HG03103 (cell line): ENCODE measurements at regions not wholly inside any gene's neighbourhood (a gene's known extent, or its start where the extent isn't known, plus 50 kb on each side); places are given as distances from the start of the nearest gene placed in this dataset.
A peak's percentile ranks its signal among the peaks of the same experiment; 100 is the strongest.

Source experiments
- ATAC-seq: cut with Tn5 transposase; IDR thresholded peaks from one replicate; pipeline ENCODE4 v1.9.1; 2021; ENCODE audit warnings: low read depth; ENCODE audit not compliant: unreplicated experiment

DNA sequence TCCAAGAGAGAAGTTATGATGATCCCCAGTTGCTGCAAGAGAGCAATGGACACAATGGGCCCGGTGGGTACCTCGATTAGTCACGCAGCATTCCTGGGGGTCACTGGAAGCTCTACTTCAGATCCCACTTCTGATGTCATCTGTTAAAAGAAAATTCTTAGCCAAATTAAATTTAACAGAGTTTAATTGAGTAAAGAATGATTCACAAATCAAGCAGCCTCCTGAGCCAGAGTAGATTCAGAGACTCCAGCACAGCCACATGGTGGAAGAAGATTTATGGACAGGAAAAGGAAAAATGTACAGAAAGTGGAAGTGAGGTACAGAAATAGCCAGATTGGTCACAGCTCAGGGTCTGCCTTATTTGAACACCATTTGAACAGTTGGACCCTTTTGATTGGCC, 107.5 kb downstream of the SPTSSA start:
- ATAC-seq = no peak

DNA sequence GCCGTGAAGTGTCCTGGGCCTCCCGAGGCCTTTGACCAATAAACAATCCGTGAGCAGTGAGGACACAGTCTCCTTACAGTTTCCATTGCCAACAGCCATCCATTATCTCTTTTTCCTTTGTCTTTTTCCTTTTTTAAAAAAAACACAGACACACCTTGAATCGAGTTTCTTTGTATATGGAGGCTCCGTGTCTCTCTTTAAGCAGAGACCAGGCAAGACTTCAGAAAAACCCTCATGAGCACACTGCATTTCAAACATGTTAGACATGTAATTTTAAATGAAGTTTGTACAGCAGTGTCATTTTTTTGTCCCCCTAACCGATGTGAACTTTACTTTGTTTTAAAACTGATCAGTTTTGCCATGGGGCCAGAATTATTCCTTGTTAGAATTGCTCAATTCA, 111.1 kb downstream of the SPTSSA start:
- ATAC-seq = no peak

DNA sequence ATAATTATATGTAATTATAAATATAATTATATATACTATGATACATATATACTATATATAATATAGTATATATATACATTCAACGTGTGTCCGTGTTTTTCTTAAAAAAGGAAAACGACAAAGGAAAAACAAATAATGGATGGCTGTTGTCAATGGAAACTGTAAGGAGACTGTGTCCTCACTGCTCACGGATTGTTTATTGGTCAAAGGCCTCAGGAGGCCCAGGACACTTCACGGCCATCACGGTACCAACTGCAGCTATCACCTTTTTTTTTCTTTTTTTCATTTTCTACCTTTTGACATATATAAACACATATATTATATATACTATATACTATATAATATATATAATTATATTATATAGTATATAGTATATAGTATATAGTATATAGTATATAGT, 113.4 kb downstream of the SPTSSA start:
- ATAC-seq = no peak

DNA sequence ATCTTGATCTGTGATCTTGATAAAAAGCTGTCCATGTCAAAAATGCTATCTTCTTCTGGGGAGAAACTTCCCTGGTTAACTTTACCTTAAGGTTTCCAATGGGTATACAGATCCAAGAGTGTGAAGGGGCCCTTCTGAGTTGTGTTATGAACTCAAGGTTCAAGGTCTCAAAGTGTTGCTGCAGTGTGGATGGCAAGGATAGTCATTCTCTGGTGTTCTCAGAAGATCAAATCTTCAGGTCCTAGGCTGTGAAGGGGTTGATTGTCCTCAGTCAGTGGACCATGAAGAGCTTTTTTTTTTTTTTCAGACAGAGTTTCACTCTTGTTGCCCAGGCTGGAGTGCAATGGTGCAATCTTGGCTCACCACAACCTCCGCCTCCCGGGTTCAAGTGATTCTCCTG, 114.4 kb downstream of the SPTSSA start:
- ATAC-seq = peak; percentile 57

- ATAC-seq = no peak
Measured at GRCh38 chr14:34345718-34346465, 116.1 kb downstream of the SPTSSA start.

GRCh38 chr14:34344318-34344717, 117.7 kb downstream of the SPTSSA start:
- ATAC-seq = no peak

DNA sequence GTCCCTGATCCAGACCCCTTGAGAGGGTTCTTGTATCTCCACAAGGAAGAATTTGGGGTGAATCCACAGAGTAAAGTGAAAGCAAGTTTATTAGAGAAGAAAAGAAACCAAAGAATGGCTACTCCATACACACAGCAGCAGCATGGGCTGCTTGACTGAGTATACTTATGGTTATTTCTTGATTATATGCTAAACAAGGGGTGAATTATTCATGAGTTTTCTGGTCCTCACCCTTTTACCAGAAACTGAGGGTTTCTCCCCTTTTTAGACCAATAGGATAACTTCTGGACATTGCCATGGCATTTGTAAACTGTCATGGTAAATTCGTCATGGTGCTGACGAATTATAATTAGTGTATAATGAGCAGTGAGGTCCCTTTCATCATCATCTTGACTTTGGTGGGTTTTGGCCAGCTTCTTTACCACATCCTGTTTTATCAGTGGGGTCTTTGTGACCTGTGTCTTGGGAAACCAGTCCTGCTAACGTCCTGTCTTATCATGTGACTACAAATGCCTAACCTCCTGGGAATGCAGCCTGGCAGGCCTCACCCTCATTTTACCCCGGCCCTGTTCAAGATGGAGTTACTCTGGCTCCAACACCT, 121.9 kb downstream of the SPTSSA start:
- ATAC-seq = no peak

DNA sequence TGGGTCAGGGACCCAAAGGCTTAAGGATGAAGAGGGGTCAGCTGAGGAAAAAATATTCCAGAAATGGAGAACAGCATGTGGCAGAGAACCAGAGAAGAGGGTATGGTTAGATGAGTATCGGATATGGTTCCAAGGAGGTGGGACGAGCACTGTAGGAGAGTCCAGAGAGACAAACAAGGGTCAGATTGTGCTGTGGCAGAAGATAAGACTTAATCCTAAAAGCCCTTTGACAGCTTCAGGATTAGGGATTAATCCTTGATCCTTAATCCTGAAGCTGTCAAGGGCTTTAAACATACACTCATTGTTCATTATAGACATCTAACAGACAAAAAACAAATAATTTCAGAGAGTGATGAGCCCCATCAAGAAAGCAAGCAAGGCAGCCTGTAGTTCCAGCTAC, 124.0 kb downstream of the SPTSSA start:
- no peak for ATAC-seq

GRCh38 chr14:34336501-34336900, 125.5 kb downstream of the SPTSSA start:
- ATAC-seq = no peak

GRCh38 chr14:34335968-34336367, 126.1 kb downstream of the SPTSSA start:
- no peak for ATAC-seq

DNA sequence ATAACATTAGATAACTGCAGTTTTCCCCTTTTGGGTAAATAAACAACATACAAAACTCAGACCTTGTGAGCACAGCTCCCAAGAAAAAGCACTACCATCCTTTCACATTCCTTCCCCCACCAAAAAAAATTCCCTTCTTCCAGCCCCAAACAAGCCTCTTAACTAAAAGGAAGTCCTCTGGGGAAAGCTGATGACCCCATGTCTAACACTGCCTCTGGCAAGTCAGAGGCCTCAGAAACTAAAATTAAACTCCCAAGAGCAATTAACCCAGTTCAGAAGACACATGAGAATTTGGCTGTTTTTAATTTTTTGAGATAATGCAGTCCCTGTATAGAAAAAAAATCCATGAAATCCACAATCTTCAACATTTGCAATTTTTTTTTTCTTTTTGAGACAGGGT, 127.7 kb downstream of the SPTSSA start:
- ATAC-seq = no peak

GRCh38 chr14:34331728-34332623, 130.1 kb downstream of the SPTSSA start:
- ATAC-seq = peak; percentile 82

GRCh38 chr14:34330846-34331245, 131.2 kb downstream of the SPTSSA start:
- no peak for ATAC-seq

- ATAC-seq = no peak
Measured at GRCh38 chr14:34329301-34329700, 132.7 kb downstream of the SPTSSA start.

DNA sequence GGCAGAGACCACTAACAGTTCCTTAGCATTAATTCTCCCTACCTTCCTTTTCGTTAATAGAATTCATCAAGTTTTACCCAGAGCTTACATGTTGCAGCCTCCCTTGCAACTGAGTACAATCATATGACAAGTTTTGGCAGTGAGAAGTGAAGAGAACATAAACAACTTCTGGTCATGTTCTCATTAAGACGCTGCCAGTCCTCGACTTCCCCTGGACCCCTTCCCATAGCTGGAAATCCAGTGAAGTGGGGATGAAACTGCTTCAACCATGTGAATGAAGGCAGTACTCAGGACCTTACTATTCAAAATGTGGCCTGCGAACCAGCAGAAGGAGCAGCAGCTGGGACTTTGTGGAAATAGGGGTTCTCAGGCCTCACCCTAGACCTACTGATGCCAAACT, 133.9 kb downstream of the SPTSSA start:
- ATAC-seq = no peak

DNA sequence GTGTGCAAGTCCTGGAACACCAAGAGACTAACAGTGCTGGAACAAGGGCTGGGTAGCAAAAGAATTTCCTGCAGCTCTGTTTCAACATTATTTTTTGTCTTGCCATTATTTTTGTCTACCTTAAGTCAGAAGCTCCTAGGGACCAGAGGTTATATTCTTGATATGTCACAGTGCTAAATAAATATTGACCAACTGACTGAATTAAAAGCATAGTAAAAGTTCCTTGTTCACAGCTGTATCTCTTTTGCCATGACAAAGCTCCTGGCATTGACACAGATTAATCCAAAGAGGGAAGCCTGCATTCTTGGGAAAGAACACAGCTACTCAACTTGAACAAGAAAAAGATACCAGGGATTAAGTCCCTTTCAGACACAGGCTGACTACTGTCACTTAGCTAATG, 136.5 kb downstream of the SPTSSA start:
- no peak for ATAC-seq

DNA sequence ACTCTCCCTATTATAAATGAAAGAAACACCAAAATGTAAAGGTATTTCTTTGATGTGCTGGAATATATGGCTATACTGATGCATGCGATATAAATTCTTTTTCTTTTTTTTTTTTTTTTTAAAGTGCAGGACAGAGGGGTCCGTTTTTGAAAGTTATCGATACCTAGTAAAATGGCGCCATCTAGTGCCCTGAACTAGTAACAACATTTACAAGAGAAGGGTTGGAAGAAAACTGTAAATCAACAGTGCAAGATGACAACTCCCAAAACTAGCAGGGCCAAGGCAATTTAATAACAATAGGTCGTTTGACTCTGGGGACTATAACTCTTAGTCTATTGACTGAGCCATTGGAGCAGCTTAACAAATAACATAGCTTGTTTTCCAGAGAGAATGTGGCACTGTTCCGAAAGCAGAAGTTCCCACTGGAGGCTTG, 137.7 kb downstream of the SPTSSA start:
- no peak for ATAC-seq

- ATAC-seq = no peak
Measured at GRCh38 chr14:34322940-34323418, 139.1 kb downstream of the SPTSSA start.

GRCh38 chr14:34319140-34319539, 142.9 kb downstream of the SPTSSA start:
- no peak for ATAC-seq

DNA sequence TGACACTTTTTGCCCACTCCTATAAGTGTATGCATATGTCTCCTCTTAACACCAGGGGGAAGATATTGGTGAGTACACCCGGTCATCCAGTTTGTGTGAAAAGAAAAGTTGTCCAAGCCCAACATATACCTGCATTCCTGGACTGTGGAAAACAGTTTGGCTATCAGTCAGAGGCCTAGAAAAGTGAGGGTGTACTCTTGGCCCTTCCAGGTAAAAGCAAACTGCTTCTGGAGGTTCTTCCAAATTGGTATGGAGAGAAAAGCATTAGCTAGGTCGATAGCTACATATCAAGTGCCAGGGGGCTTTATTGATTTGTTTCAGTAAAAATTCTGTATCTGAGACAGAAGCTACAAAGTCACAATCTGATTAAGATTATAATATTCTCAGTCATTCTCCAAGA, 144.0 kb downstream of the SPTSSA start:
- no peak for ATAC-seq

GRCh38 chr14:34310724-34311123, 151.3 kb downstream of the SPTSSA start:
- no peak for ATAC-seq
